ENCODE measurements at regions not wholly inside any gene's neighbourhood (a gene's known extent, or its start where the extent isn't known, plus 50 kb on each side); places are given as distances from the start of the nearest gene placed in this dataset.

- Histone ChIP-seq H3K4me3 (ENCODE audit: low read depth, low read length) (no peak overlapping the region), H3K36me3 (ENCODE audit: insufficient read depth) (no peaks in the 10 kb centered on the region), H3K4me1 (ENCODE audit: insufficient read depth) (no peaks in the 10 kb centered on the region), H3K27ac (ENCODE audit: low read depth) (no peak overlapping the region)
- WGBS: 23% methylated on average over 1 of the region's 1 CpG
- DNase-seq (ENCODE audit: extremely low spot score): no peak
Observed at GRCh38 chr18:40754477-40754876, 1200.6 kb upstream of the PIK3C3 start.

GRCh38 chr18:40752316-40752715 lies 1202.7 kb upstream of the PIK3C3 start:
- WGBS: 72% methylated on average over 4 of the region's 4 CpGs

GRCh38 chr18:40751186-40751585 lies 1203.8 kb upstream of the PIK3C3 start:
- H3K36me3 ChIP-seq (ENCODE audit: insufficient read depth): no peaks in the 10 kb centered on the region
- DNase-seq (ENCODE audit: extremely low spot score): no peak
- WGBS: 57% methylated on average over 2 of the region's 2 CpGs

More at GRCh38 chr18:40752316-40752715, 1202.7 kb upstream of the PIK3C3 start:
- H3K27ac ChIP-seq (ENCODE audit: low read depth): no peak overlapping the region
- no peaks in the 10 kb centered on the region for H3K4me1 ChIP-seq (ENCODE audit: insufficient read depth)
- no peak overlapping the region for H3K4me3 ChIP-seq (ENCODE audit: low read depth, low read length)
- H3K36me3 ChIP-seq (ENCODE audit: insufficient read depth): no peaks in the 10 kb centered on the region
- no peak for DNase-seq (ENCODE audit: extremely low spot score)

GRCh38 chr18:40739029-40739428 lies 1216.0 kb upstream of the PIK3C3 start:
- WGBS: 76% methylated on average over 1 of the region's 1 CpG
- Histone ChIP-seq H3K4me1 (ENCODE audit: insufficient read depth) (no peaks in the 10 kb centered on the region), H3K27ac (ENCODE audit: low read depth) (no peak overlapping the region), H3K36me3 (ENCODE audit: insufficient read depth) (no peaks in the 10 kb centered on the region), H3K4me3 (ENCODE audit: low read depth, low read length) (no peak overlapping the region)
- DNase-seq (ENCODE audit: extremely low spot score): no peak

More at GRCh38 chr18:40751186-40751585, 1203.8 kb upstream of the PIK3C3 start:
- Histone ChIP-seq H3K4me3 (ENCODE audit: low read depth, low read length) (no peak overlapping the region), H3K27ac (ENCODE audit: low read depth) (no peak overlapping the region), H3K4me1 (ENCODE audit: insufficient read depth) (no peaks in the 10 kb centered on the region)

GRCh38 chr18:40738321-40738880 lies 1216.6 kb upstream of the PIK3C3 start:
- no peak for DNase-seq (ENCODE audit: extremely low spot score)
- 79% methylated on average over 4 of the region's 4 CpGs for WGBS
- H3K4me1 ChIP-seq (ENCODE audit: insufficient read depth): no peaks in the 10 kb centered on the region
- no peak overlapping the region for H3K27ac ChIP-seq (ENCODE audit: low read depth)
- no peak overlapping the region for H3K4me3 ChIP-seq (ENCODE audit: low read depth, low read length)
- H3K36me3 ChIP-seq (ENCODE audit: insufficient read depth): no peaks in the 10 kb centered on the region

GRCh38 chr18:40708726-40709125 lies 1246.3 kb upstream of the PIK3C3 start:
- no peaks in the 10 kb centered on the region for H3K4me1 ChIP-seq (ENCODE audit: insufficient read depth)
- H3K4me3 ChIP-seq (ENCODE audit: low read depth, low read length): no peak overlapping the region
- H3K36me3 ChIP-seq (ENCODE audit: insufficient read depth): no peaks in the 10 kb centered on the region
- H3K27ac ChIP-seq (ENCODE audit: low read depth): no peak overlapping the region
- DNase-seq (ENCODE audit: extremely low spot score): no peak

GRCh38 chr18:40707797-40708196 lies 1247.2 kb upstream of the PIK3C3 start:
- WGBS: 73% methylated on average over 1 of the region's 1 CpG
- Histone ChIP-seq H3K4me3 (ENCODE audit: low read depth, low read length) (no peak overlapping the region), H3K4me1 (ENCODE audit: insufficient read depth) (no peaks in the 10 kb centered on the region), H3K27ac (ENCODE audit: low read depth) (no peak overlapping the region), H3K36me3 (ENCODE audit: insufficient read depth) (no peaks in the 10 kb centered on the region)
- no peak for DNase-seq (ENCODE audit: extremely low spot score)

- Histone ChIP-seq H3K36me3 (ENCODE audit: insufficient read depth) (no peaks in the 10 kb centered on the region), H3K4me3 (ENCODE audit: low read depth, low read length) (no peak overlapping the region), H3K27ac (ENCODE audit: low read depth) (no peak overlapping the region), H3K4me1 (ENCODE audit: insufficient read depth) (no peaks in the 10 kb centered on the region)
- DNase-seq (ENCODE audit: extremely low spot score): no peak
Observed at GRCh38 chr18:40698129-40698528, 1256.9 kb upstream of the PIK3C3 start.

- Histone ChIP-seq H3K27ac (ENCODE audit: low read depth) (no peak overlapping the region), H3K36me3 (ENCODE audit: insufficient read depth) (no peaks in the 10 kb centered on the region), H3K4me1 (ENCODE audit: insufficient read depth) (no peaks in the 10 kb centered on the region), H3K4me3 (ENCODE audit: low read depth, low read length) (no peak overlapping the region)
- DNase-seq (ENCODE audit: extremely low spot score): no peak
- WGBS: 82% methylated on average over 1 of the region's 1 CpG
Observed at GRCh38 chr18:40695526-40695925, 1259.5 kb upstream of the PIK3C3 start.

GRCh38 chr18:40692871-40693270 lies 1262.2 kb upstream of the PIK3C3 start:
- Histone ChIP-seq H3K4me3 (ENCODE audit: low read depth, low read length) (no peak overlapping the region), H3K4me1 (ENCODE audit: insufficient read depth) (no peaks in the 10 kb centered on the region), H3K27ac (ENCODE audit: low read depth) (no peak overlapping the region), H3K36me3 (ENCODE audit: insufficient read depth) (no peaks in the 10 kb centered on the region)
- no peak for DNase-seq (ENCODE audit: extremely low spot score)
- WGBS: 72% methylated on average over 3 of the region's 3 CpGs

GRCh38 chr18:40690062-40690461 lies 1265.0 kb upstream of the PIK3C3 start:
- DNase-seq (ENCODE audit: extremely low spot score): no peak
- Histone ChIP-seq H3K36me3 (ENCODE audit: insufficient read depth) (no peaks in the 10 kb centered on the region), H3K4me3 (ENCODE audit: low read depth, low read length) (no peak overlapping the region), H3K27ac (ENCODE audit: low read depth) (no peak overlapping the region), H3K4me1 (ENCODE audit: insufficient read depth) (no peaks in the 10 kb centered on the region)
- WGBS: 47% methylated on average over 2 of the region's 2 CpGs

GRCh38 chr18:40687399-40687798 lies 1267.6 kb upstream of the PIK3C3 start:
- Histone ChIP-seq H3K36me3 (ENCODE audit: insufficient read depth) (no peaks in the 10 kb centered on the region), H3K27ac (ENCODE audit: low read depth) (no peak overlapping the region), H3K4me3 (ENCODE audit: low read depth, low read length) (no peak overlapping the region), H3K4me1 (ENCODE audit: insufficient read depth) (no peaks in the 10 kb centered on the region)
- no peak for DNase-seq (ENCODE audit: extremely low spot score)
- 53% methylated on average over 2 of the region's 2 CpGs for WGBS

- 26% methylated on average over 3 of the region's 3 CpGs for WGBS
- no peaks in the 10 kb centered on the region for H3K4me1 ChIP-seq (ENCODE audit: insufficient read depth)
- DNase-seq (ENCODE audit: extremely low spot score): no peak
- no peaks in the 10 kb centered on the region for H3K36me3 ChIP-seq (ENCODE audit: insufficient read depth)
- H3K27ac ChIP-seq (ENCODE audit: low read depth): no peak overlapping the region
- H3K4me3 ChIP-seq (ENCODE audit: low read depth, low read length): no peak overlapping the region
Observed at GRCh38 chr18:40686836-40687235, 1268.2 kb upstream of the PIK3C3 start.

- Histone ChIP-seq H3K4me1 (ENCODE audit: insufficient read depth) (no peaks in the 10 kb centered on the region), H3K36me3 (ENCODE audit: insufficient read depth) (no peaks in the 10 kb centered on the region), H3K27ac (ENCODE audit: low read depth) (no peak overlapping the region), H3K4me3 (ENCODE audit: low read depth, low read length) (no peak overlapping the region)
- DNase-seq (ENCODE audit: extremely low spot score): no peak
- WGBS: 81% methylated on average over 2 of the region's 2 CpGs
Observed at GRCh38 chr18:40685219-40685618, 1269.8 kb upstream of the PIK3C3 start.

- no peak for DNase-seq (ENCODE audit: extremely low spot score)
- Histone ChIP-seq H3K4me3 (ENCODE audit: low read depth, low read length) (no peak overlapping the region), H3K36me3 (ENCODE audit: insufficient read depth) (no peaks in the 10 kb centered on the region), H3K27ac (ENCODE audit: low read depth) (no peak overlapping the region), H3K4me1 (ENCODE audit: insufficient read depth) (no peaks in the 10 kb centered on the region)
- 94% methylated on average over 2 of the region's 2 CpGs for WGBS
Observed at GRCh38 chr18:40678318-40678717, 1276.7 kb upstream of the PIK3C3 start.
